ENCODE measurements at regions not wholly inside any gene's neighbourhood (a gene's known extent, or its start where the extent isn't known, plus 50 kb on each side); places are given as distances from the start of the nearest gene placed in this dataset.

DNA sequence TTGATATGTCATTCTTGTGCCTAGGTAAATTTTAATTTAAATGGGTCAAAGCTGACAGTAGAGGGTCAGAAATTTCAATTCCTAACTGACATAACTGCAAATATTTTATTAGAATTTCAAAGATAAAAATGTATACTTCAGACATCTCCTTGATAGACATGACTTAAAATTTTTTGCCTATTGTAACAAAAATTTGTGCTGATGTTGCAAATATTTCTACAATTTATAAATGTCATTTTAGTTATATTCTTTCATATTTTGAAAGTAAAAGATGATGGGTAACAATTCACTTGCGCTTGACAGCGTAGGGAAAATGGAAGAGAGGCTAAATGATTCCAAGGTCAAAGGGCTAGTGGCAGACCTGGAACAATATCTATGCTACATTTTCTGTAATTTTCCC lies 220.3 kb upstream of the ST8SIA4 start:
- H3K56ac ChIP-seq (replicated peaks; ENCODE audit: insufficient read length, low read depth, low read length) = no peak overlapping the region
- H3K18ac ChIP-seq (ENCODE audit: extremely low read depth, low read length) = no peak overlapping the region
- DNase-seq (ENCODE audit: low read depth in 1 of 2, low spot score in 2 of 2) (no peak), FAIRE-seq (no peak)
- no peaks in the 10 kb centered on the region for H3K9me3 ChIP-seq (ENCODE audit: insufficient read depth in 2 of 2, low read depth in 1 of 2, low read length in 1 of 2)
- no peak overlapping the region for H2BK5ac ChIP-seq (ENCODE audit: low read depth, low read length)
- no peaks in the 10 kb centered on the region for H3K36me3 ChIP-seq (ENCODE audit: control insufficient read depth in 2 of 4, insufficient read depth in 4 of 4, low read length in 3 of 4)
- H3K14ac ChIP-seq (ENCODE audit: insufficient read length) = no peak overlapping the region
- no peak overlapping the region for H3K4ac ChIP-seq (replicated peaks; ENCODE audit: insufficient read length, low read depth, low read length)
- H4K91ac ChIP-seq (replicated peaks; ENCODE audit: insufficient read length, low read length) = no peak overlapping the region
- no peaks in the 10 kb centered on the region for H3K79me1 ChIP-seq (ENCODE audit: low read depth, low read length)
- H2AFZ ChIP-seq (ENCODE audit: low read length) = no peak overlapping the region
- no peak overlapping the region for H4K8ac ChIP-seq (ENCODE audit: extremely low read depth, insufficient read depth, low read length)
- no peak overlapping the region for H2AK5ac ChIP-seq (ENCODE audit: low read depth, low read length)
- H3K79me2 ChIP-seq (ENCODE audit: control insufficient read depth in 1 of 2, insufficient read depth in 2 of 2, low read length in 2 of 2) = no peaks in the 10 kb centered on the region
- no peak overlapping the region for H3K23ac ChIP-seq (ENCODE audit: insufficient read length)
- peak; percentile 91 for TF ChIP-seq MAFK (IDR thresholded peaks at IDR 0.05; ENCODE audit: low read depth, low read length)
- TF ChIP-seq GABPA (IDR thresholded peaks at IDR 0.05; ENCODE audit: borderline replicate concordance, insufficient read depth, low read length) = no peak
- POLR2A ChIA-PET (ENCODE audit: partially characterized antibody) = no interaction called here
- no peaks in the 10 kb centered on the region for H4K20me1 ChIP-seq (replicated peaks in 1 of 2; ENCODE audit: control insufficient read depth in 1 of 2, insufficient read depth in 2 of 2, low read length in 2 of 2)
- H3K27me3 ChIP-seq (replicated peaks in 1 of 4; ENCODE audit: control insufficient read depth in 3 of 4, extremely low read depth in 1 of 4, insufficient read depth in 3 of 4, low read length in 3 of 4) = no peaks in the 10 kb centered on the region
- H2BK120ac ChIP-seq (replicated peaks; ENCODE audit: low read depth, low read length) = no peak overlapping the region
- no peak overlapping the region for H2BK15ac ChIP-seq (ENCODE audit: low read length)
- H3K4me1 ChIP-seq (replicated peaks in 1 of 4; ENCODE audit: control insufficient read depth in 3 of 4, insufficient read depth in 4 of 4, low read length in 3 of 4) = no peaks in the 10 kb centered on the region
- 91% methylated on average over 2 of the region's 2 CpGs; no CpG with 5 or more reads in 1 of the 2 experiments for WGBS, 2 experiments (ENCODE audit: extremely low coverage in 1 of 2, insufficient coverage in 1 of 2, insufficient read length in 1 of 2, insufficient replicate concordance in 2 of 2, low coverage in 1 of 2, low lambda C conversion rate in 2 of 2, missing lambda C conversion rate in 1 of 2)
- CTCF ChIA-PET (ENCODE audit: partially characterized antibody) = no interaction called here
- H3K27ac ChIP-seq (ENCODE audit: low read depth, low read length) = no peak overlapping the region
- H2BK12ac ChIP-seq (ENCODE audit: low read depth, low read length) = no peak overlapping the region
- H4K5ac ChIP-seq (ENCODE audit: insufficient read length, low read depth, low read length) = no peak overlapping the region
- H3K4me2 ChIP-seq (ENCODE audit: insufficient read depth in 1 of 2, low read depth in 2 of 2, low read length in 2 of 2) = no peak overlapping the region
- no peak overlapping the region for H3K9ac ChIP-seq (replicated peaks in 1 of 4; ENCODE audit: extremely low read depth in 1 of 4, low read depth in 3 of 4, low read length in 3 of 4)
- no peak overlapping the region for H3K4me3 ChIP-seq (ENCODE audit: extremely low read depth in 1 of 4, insufficient read depth in 2 of 4, low read depth in 3 of 4, low read length in 4 of 4)
- no peak overlapping the region for H2BK20ac ChIP-seq (ENCODE audit: low read length)
- no peaks in the 10 kb centered on the region for H3K23me2 ChIP-seq (ENCODE audit: low read depth, low read length)

All from H1 (cell line).